Smooth muscle cell (in vitro differentiated cells): ENCODE measurements at regions not wholly inside any gene's neighbourhood (a gene's known extent, or its start where the extent isn't known, plus 50 kb on each side); places are given as distances from the start of the nearest gene placed in this dataset.

Experiments
- DNase-seq: peaks from one replicate; lab custom pipeline; 2025; ENCODE audit not compliant: unreplicated experiment; lab: John Stamatoyannopoulos, UW
- H2AFZ ChIP-seq: fragments of 200-600 bp; sonication (generic); 2 replicates; pipeline ENCODE4 v1.6.0; 2016; ENCODE audit warnings: antibody characterized with exemption, low read depth, mild to moderate bottlenecking
- H3F3A ChIP-seq: fragments of 200-600 bp; sonication (generic); 2 replicates; pipeline ENCODE4 v1.6.0; 2017; ENCODE audit warnings: antibody characterized with exemption, low read depth
- H3K27ac ChIP-seq: fragments of 200-600 bp; sonication (generic); 2 replicates; pipeline ENCODE4 v1.5.1; 2016; ENCODE audit warnings: low read depth, mild to moderate bottlenecking
- H3K27me3 ChIP-seq: fragments of 200-600 bp; sonication (generic); 2 replicates; pipeline ENCODE4 v1.6.1; 2016; ENCODE audit warnings: low read depth, mild to moderate bottlenecking
- H3K36me3 ChIP-seq: fragments of 200-600 bp; sonication (generic); 2 replicates; pipeline ENCODE4 v1.5.1; 2016; ENCODE audit warnings: low read depth
- H3K4me1 ChIP-seq: fragments of 200-600 bp; sonication (generic); 2 replicates; pipeline ENCODE4 v1.5.1; 2016; ENCODE audit warnings: low read depth
- H3K4me2 ChIP-seq: fragments of 200-600 bp; sonication (generic); 2 replicates; pipeline ENCODE4 v1.6.0; 2016; ENCODE audit warnings: mild to moderate bottlenecking
- H3K4me3 ChIP-seq: fragments of 200-600 bp; sonication (generic); 2 replicates; pipeline ENCODE4 v1.5.1; 2016; ENCODE audit warnings: mild to moderate bottlenecking
- H3K79me2 ChIP-seq: fragments of 200-600 bp; sonication (generic); 2 replicates; pipeline ENCODE4 v1.6.0; 2016; ENCODE audit warnings: low read depth, mild to moderate bottlenecking
- H3K9ac ChIP-seq: fragments of 200-600 bp; sonication (generic); 2 replicates; pipeline ENCODE4 v1.6.0; 2016; ENCODE audit warnings: low read depth
- H3K9me3 ChIP-seq: fragments of 200-600 bp; sonication (generic); replicated peaks from 2 replicates; pipeline ENCODE4 v1.5.1; 2016; ENCODE audit warnings: low read depth
- H4K20me1 ChIP-seq: fragments of 200-600 bp; sonication (generic); 2 replicates; pipeline ENCODE4 v1.6.0; 2016; ENCODE audit warnings: low read depth
- WGBS: methylation state at CpG from one replicate; pipeline ENCODE4 v1.1.7; 2016; ENCODE audit warnings: low lambda C conversion rate; 5-methylcytosine and 5-hydroxymethylcytosine counted together
- TF ChIP-seq, protein P1 (sequence below): fragments of 200-600 bp; sonication (generic); IDR thresholded peaks from 2 replicates; pipeline ENCODE4 v1.5.1; 2017; ENCODE audit warnings: borderline replicate concordance, mild to moderate bottlenecking, antibody characterized with exemption; ENCODE audit not compliant: insufficient read depth, poor library complexity, severe bottlenecking

DNA sequence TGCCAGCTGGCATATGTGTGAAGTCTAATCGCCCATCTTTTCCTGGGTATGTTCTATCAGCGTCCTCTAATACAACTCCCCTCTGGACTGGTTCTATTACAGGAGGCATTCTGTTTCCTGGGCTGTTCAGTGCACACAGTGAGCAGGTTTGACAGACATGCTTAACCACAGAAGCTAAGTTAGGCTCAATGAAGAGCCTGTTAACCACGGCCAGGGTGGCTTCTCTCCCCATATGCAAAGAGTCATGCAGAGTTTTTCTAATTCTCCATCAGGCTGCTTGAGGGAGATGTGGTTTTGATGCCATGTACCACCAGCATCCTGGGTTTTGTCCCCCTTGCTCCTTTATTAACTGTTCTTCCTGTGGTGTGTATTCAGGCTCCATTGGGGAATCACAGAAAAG is 57.2 kb upstream of the ALOX12 start:
- Histone ChIP-seq H3K36me3 (no peaks in the 10 kb centered on the region), H3K4me1 (no peaks in the 10 kb centered on the region), H4K20me1 (no peaks in the 10 kb centered on the region), H3K27ac (no peak overlapping the region), H3K27me3 (no peaks in the 10 kb centered on the region), H3K4me2 (no peak overlapping the region), H3F3A (no peaks in the 10 kb centered on the region), H3K9ac (no peak overlapping the region), H3K9me3 (no peaks in the 10 kb centered on the region), H2AFZ (no peak overlapping the region), H3K79me2 (no peaks in the 10 kb centered on the region), H3K4me3 (no peak overlapping the region)
- no peak for DNase-seq
- TF ChIP-seq, protein P1, sequence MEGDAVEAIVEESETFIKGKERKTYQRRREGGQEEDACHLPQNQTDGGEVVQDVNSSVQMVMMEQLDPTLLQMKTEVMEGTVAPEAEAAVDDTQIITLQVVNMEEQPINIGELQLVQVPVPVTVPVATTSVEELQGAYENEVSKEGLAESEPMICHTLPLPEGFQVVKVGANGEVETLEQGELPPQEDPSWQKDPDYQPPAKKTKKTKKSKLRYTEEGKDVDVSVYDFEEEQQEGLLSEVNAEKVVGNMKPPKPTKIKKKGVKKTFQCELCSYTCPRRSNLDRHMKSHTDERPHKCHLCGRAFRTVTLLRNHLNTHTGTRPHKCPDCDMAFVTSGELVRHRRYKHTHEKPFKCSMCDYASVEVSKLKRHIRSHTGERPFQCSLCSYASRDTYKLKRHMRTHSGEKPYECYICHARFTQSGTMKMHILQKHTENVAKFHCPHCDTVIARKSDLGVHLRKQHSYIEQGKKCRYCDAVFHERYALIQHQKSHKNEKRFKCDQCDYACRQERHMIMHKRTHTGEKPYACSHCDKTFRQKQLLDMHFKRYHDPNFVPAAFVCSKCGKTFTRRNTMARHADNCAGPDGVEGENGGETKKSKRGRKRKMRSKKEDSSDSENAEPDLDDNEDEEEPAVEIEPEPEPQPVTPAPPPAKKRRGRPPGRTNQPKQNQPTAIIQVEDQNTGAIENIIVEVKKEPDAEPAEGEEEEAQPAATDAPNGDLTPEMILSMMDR: no peak
- WGBS: 72% methylated on average over 3 of the region's 3 CpGs

DNA sequence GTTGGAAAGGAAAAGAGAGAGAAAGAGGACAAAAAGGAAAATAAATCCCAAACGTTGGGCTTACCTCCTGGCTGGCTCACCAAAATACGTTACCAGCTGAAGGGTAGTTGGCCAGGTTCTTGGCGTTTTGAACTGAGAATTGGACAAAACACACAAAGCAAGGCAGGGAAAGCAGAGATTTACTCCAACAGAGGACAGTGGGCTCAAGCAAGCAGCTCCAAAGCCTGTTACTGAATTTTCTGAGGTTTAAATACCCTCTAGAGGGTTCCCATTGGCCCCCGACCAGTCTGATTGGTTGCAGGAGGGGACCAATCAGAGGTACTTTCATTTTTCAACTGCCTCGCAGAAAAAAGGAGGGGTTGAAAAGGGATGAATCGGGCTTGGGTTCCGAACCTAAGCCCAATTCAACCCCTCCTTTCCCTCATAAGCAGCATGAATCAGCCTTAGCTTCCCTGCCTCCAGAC is 55.6 kb upstream of the ALOX12 start:
- H3K4me1 ChIP-seq: no peaks in the 10 kb centered on the region
- WGBS: 87% methylated on average over 7 of the region's 7 CpGs
- H3K9me3 ChIP-seq: no peaks in the 10 kb centered on the region
- no peaks in the 10 kb centered on the region for H3K27me3 ChIP-seq
- no peak for DNase-seq
- no peaks in the 10 kb centered on the region for H3K36me3 ChIP-seq
- no peaks in the 10 kb centered on the region for H3F3A ChIP-seq
- TF ChIP-seq, protein P1: no peak
- H3K79me2 ChIP-seq: no peaks in the 10 kb centered on the region
- no peak overlapping the region for H2AFZ ChIP-seq
- H3K4me3 ChIP-seq: no peak overlapping the region
- H3K4me2 ChIP-seq: no peak overlapping the region
- H3K27ac ChIP-seq: no peak overlapping the region
- no peak overlapping the region for H3K9ac ChIP-seq
- no peaks in the 10 kb centered on the region for H4K20me1 ChIP-seq

DNA sequence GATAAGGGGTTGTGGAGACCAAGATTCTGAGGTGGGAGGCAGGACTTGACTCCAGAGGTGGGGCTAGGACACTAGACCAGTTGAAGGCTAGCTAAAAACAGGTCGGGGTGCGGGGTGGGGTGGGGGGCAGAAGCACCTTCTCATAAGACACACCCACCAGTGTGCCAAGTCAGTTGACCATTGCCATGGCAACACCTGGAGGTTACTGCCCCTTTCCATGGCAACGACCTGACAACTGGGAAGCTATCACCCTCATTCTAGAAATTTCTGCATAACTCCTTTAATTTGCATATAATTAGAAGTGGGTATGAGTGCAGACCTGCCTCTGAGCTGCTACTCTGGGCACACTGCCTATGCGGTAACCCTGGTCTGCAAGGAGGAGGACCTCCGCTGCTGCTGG is 53.9 kb upstream of the ALOX12 start:
- no peaks in the 10 kb centered on the region for H3K79me2 ChIP-seq
- H3K4me2 ChIP-seq: no peak overlapping the region
- H3K27me3 ChIP-seq: no peaks in the 10 kb centered on the region
- no peaks in the 10 kb centered on the region for H4K20me1 ChIP-seq
- H3K27ac ChIP-seq: no peak overlapping the region
- H2AFZ ChIP-seq: no peak overlapping the region
- H3K9me3 ChIP-seq: no peaks in the 10 kb centered on the region
- no peaks in the 10 kb centered on the region for H3K4me1 ChIP-seq
- no peak overlapping the region for H3K4me3 ChIP-seq
- 88% methylated on average over 5 of the region's 5 CpGs for WGBS
- TF ChIP-seq, protein P1: no peak
- H3K9ac ChIP-seq: no peak overlapping the region
- no peak for DNase-seq
- H3K36me3 ChIP-seq: no peaks in the 10 kb centered on the region
- H3F3A ChIP-seq: no peaks in the 10 kb centered on the region

DNA sequence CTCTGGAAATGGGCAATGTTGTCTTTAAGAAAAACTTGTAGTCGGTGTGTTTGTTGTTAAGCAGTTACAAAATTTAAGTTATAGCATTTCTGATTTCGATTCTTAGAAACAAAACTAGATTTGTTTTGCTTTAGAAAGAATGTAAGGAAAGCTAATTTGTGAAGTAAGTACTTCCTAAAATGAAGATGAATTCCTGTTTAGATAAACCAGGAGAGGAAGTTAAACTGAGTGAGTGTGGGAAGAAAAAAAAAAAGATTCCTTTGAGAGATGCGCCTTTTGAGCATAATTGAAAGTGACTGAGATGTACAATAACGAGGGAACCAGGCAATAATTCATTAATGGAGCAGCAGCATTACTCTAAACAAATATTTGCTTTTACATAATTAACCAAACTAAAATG is 52.4 kb upstream of the ALOX12 start:
- no peak for DNase-seq
- H3K4me2 ChIP-seq: no peak overlapping the region
- H2AFZ ChIP-seq: no peak overlapping the region
- no peak overlapping the region for H3K9ac ChIP-seq
- H3F3A ChIP-seq: no peaks in the 10 kb centered on the region
- H3K4me3 ChIP-seq: no peak overlapping the region
- no peaks in the 10 kb centered on the region for H3K4me1 ChIP-seq
- no peak overlapping the region for H3K27ac ChIP-seq
- no peaks in the 10 kb centered on the region for H3K27me3 ChIP-seq
- TF ChIP-seq, protein P1: no peak
- WGBS: 86% methylated on average over 4 of the region's 4 CpGs
- H3K9me3 ChIP-seq: no peaks in the 10 kb centered on the region
- H4K20me1 ChIP-seq: no peaks in the 10 kb centered on the region
- no peaks in the 10 kb centered on the region for H3K79me2 ChIP-seq
- no peaks in the 10 kb centered on the region for H3K36me3 ChIP-seq
